ENCODE measurements at regions not wholly inside any gene's neighbourhood (a gene's known extent, or its start where the extent isn't known, plus 50 kb on each side); places are given as distances from the start of the nearest gene placed in this dataset.

- Histone ChIP-seq H3K27ac (ENCODE audit: low read depth, low read length) (no peak overlapping the region), H3K18ac (ENCODE audit: low read length) (no peak overlapping the region), H3K79me2 (ENCODE audit: control insufficient read depth, insufficient read depth, low read length) (no peaks in the 10 kb centered on the region), H3K4me1 (ENCODE audit: control insufficient read depth, low read depth, low read length) (no peaks in the 10 kb centered on the region), H3K4ac (ENCODE audit: low read depth, low read length) (no peak overlapping the region), H3K23ac (ENCODE audit: low read length) (no peak overlapping the region), H3K9ac (ENCODE audit: low read length) (no peak overlapping the region), H3K56ac (ENCODE audit: low read length) (no peak overlapping the region), H3K36me3 (ENCODE audit: control insufficient read depth, insufficient read depth, low read length) (no peaks in the 10 kb centered on the region), H4K8ac (ENCODE audit: low read depth, low read length) (no peak overlapping the region), H4K5ac (ENCODE audit: low read length) (no peak overlapping the region), H2BK15ac (replicated peaks; ENCODE audit: low read depth) (no peak overlapping the region), H3K27me3 (ENCODE audit: insufficient read depth, low read length, poor library complexity) (no peaks in the 10 kb centered on the region), H2AK5ac (ENCODE audit: low read length) (no peak overlapping the region), H2BK5ac (ENCODE audit: low read length) (no peak overlapping the region), H3K79me1 (ENCODE audit: low read length) (no peaks in the 10 kb centered on the region), H2BK120ac (ENCODE audit: low read depth, low read length) (no peak overlapping the region), H3K4me3 (ENCODE audit: low read length) (no peak overlapping the region), H3K4me2 (ENCODE audit: low read length) (no peak overlapping the region)
- no peak for DNase-seq
- no CpG with 5 or more reads among the region's 2 CpGs for WGBS (ENCODE audit: extremely low coverage, insufficient coverage, low lambda C conversion rate)
These were observed 79.8 kb upstream of the RPL34 start for GRCh38 chr4:108540536-108540935.

- H3K79me2 ChIP-seq (ENCODE audit: control insufficient read depth, insufficient read depth, low read length): no peaks in the 10 kb centered on the region
- H3K36me3 ChIP-seq (ENCODE audit: control insufficient read depth, insufficient read depth, low read length): no peaks in the 10 kb centered on the region
- H2BK120ac ChIP-seq (ENCODE audit: low read depth, low read length): no peak overlapping the region
- no peak overlapping the region for H3K56ac ChIP-seq (ENCODE audit: low read length)
- no peak overlapping the region for H3K4me3 ChIP-seq (ENCODE audit: low read length)
- H3K23ac ChIP-seq (ENCODE audit: low read length): no peak overlapping the region
- H2BK5ac ChIP-seq (ENCODE audit: low read length): no peak overlapping the region
- no peak overlapping the region for H3K18ac ChIP-seq (ENCODE audit: low read length)
- no peak overlapping the region for H3K27ac ChIP-seq (ENCODE audit: low read depth, low read length)
- H2BK15ac ChIP-seq (replicated peaks; ENCODE audit: low read depth): no peak overlapping the region
- no peak for DNase-seq
- H3K27me3 ChIP-seq (ENCODE audit: insufficient read depth, low read length, poor library complexity): no peaks in the 10 kb centered on the region
- no peak overlapping the region for H2AK5ac ChIP-seq (ENCODE audit: low read length)
- H4K8ac ChIP-seq (ENCODE audit: low read depth, low read length): no peak overlapping the region
- H4K5ac ChIP-seq (ENCODE audit: low read length): no peak overlapping the region
- no peaks in the 10 kb centered on the region for H3K79me1 ChIP-seq (ENCODE audit: low read length)
- no peaks in the 10 kb centered on the region for H3K4me1 ChIP-seq (ENCODE audit: control insufficient read depth, low read depth, low read length)
- WGBS (ENCODE audit: extremely low coverage, insufficient coverage, low lambda C conversion rate): no CpG with 5 or more reads among the region's 2 CpGs
- H3K9ac ChIP-seq (ENCODE audit: low read length): no peak overlapping the region
- H3K4ac ChIP-seq (ENCODE audit: low read depth, low read length): no peak overlapping the region
- no peak overlapping the region for H3K4me2 ChIP-seq (ENCODE audit: low read length)
These were observed 83.8 kb upstream of the RPL34 start for GRCh38 chr4:108536577-108536976.

- Histone ChIP-seq H3K4ac (ENCODE audit: low read depth, low read length) (no peak overlapping the region), H3K23ac (ENCODE audit: low read length) (no peak overlapping the region), H2BK5ac (ENCODE audit: low read length) (no peak overlapping the region), H3K36me3 (ENCODE audit: control insufficient read depth, insufficient read depth, low read length) (no peaks in the 10 kb centered on the region), H4K5ac (ENCODE audit: low read length) (no peak overlapping the region), H3K27ac (ENCODE audit: low read depth, low read length) (no peak overlapping the region), H3K27me3 (ENCODE audit: insufficient read depth, low read length, poor library complexity) (no peaks in the 10 kb centered on the region), H3K9ac (ENCODE audit: low read length) (no peak overlapping the region), H2BK15ac (replicated peaks; ENCODE audit: low read depth) (no peak overlapping the region), H3K18ac (ENCODE audit: low read length) (no peak overlapping the region), H3K79me2 (ENCODE audit: control insufficient read depth, insufficient read depth, low read length) (no peaks in the 10 kb centered on the region), H2BK120ac (ENCODE audit: low read depth, low read length) (no peak overlapping the region), H3K4me1 (ENCODE audit: control insufficient read depth, low read depth, low read length) (peaks cover 3% of the 10 kb centered on the region), H3K4me2 (ENCODE audit: low read length) (no peak overlapping the region), H3K4me3 (ENCODE audit: low read length) (no peak overlapping the region), H3K79me1 (ENCODE audit: low read length) (no peaks in the 10 kb centered on the region), H3K56ac (ENCODE audit: low read length) (no peak overlapping the region), H4K8ac (ENCODE audit: low read depth, low read length) (no peak overlapping the region), H2AK5ac (ENCODE audit: low read length) (no peak overlapping the region)
- no peak for DNase-seq
- WGBS (ENCODE audit: extremely low coverage, insufficient coverage, low lambda C conversion rate): no CpG with 5 or more reads among the region's 3 CpGs
These were observed 84.6 kb upstream of the RPL34 start for GRCh38 chr4:108535757-108536156.

- no peak for DNase-seq
- H2AK5ac ChIP-seq (ENCODE audit: low read length): no peak overlapping the region
- H3K79me1 ChIP-seq (ENCODE audit: low read length): no peaks in the 10 kb centered on the region
- no peak overlapping the region for H4K8ac ChIP-seq (ENCODE audit: low read depth, low read length)
- no peaks in the 10 kb centered on the region for H3K27me3 ChIP-seq (ENCODE audit: insufficient read depth, low read length, poor library complexity)
- peaks cover 5% of the 10 kb centered on the region for H3K4me1 ChIP-seq (ENCODE audit: control insufficient read depth, low read depth, low read length)
- WGBS (ENCODE audit: extremely low coverage, insufficient coverage, low lambda C conversion rate): no CpG with 5 or more reads among the region's 2 CpGs
- no peak overlapping the region for H3K27ac ChIP-seq (ENCODE audit: low read depth, low read length)
- H3K36me3 ChIP-seq (ENCODE audit: control insufficient read depth, insufficient read depth, low read length): no peaks in the 10 kb centered on the region
- H3K79me2 ChIP-seq (ENCODE audit: control insufficient read depth, insufficient read depth, low read length): no peaks in the 10 kb centered on the region
- H3K4ac ChIP-seq (ENCODE audit: low read depth, low read length): no peak overlapping the region
- no peak overlapping the region for H3K56ac ChIP-seq (ENCODE audit: low read length)
- no peak overlapping the region for H4K5ac ChIP-seq (ENCODE audit: low read length)
- H2BK15ac ChIP-seq (replicated peaks; ENCODE audit: low read depth): no peak overlapping the region
- H3K18ac ChIP-seq (ENCODE audit: low read length): no peak overlapping the region
- no peak overlapping the region for H2BK5ac ChIP-seq (ENCODE audit: low read length)
- H3K23ac ChIP-seq (ENCODE audit: low read length): no peak overlapping the region
- no peak overlapping the region for H3K9ac ChIP-seq (ENCODE audit: low read length)
- H3K4me2 ChIP-seq (ENCODE audit: low read length): no peak overlapping the region
- no peak overlapping the region for H2BK120ac ChIP-seq (ENCODE audit: low read depth, low read length)
- no peak overlapping the region for H3K4me3 ChIP-seq (ENCODE audit: low read length)
These were observed 86.5 kb upstream of the RPL34 start for GRCh38 chr4:108533876-108534275.

GRCh38 chr4:108533245-108533844, 87.0 kb upstream of the RPL34 start:
- H3K23ac ChIP-seq (ENCODE audit: low read length): no peak overlapping the region
- H3K79me1 ChIP-seq (ENCODE audit: low read length): no peaks in the 10 kb centered on the region
- H2BK15ac ChIP-seq (replicated peaks; ENCODE audit: low read depth): no peak overlapping the region
- no peaks in the 10 kb centered on the region for H3K27me3 ChIP-seq (ENCODE audit: insufficient read depth, low read length, poor library complexity)
- no peak for DNase-seq
- no peak overlapping the region for H3K18ac ChIP-seq (ENCODE audit: low read length)
- H2AK5ac ChIP-seq (ENCODE audit: low read length): no peak overlapping the region
- H3K4me1 ChIP-seq (ENCODE audit: control insufficient read depth, low read depth, low read length): peaks cover 5% of the 10 kb centered on the region
- H3K79me2 ChIP-seq (ENCODE audit: control insufficient read depth, insufficient read depth, low read length): no peaks in the 10 kb centered on the region
- H2BK5ac ChIP-seq (ENCODE audit: low read length): no peak overlapping the region
- no peaks in the 10 kb centered on the region for H3K36me3 ChIP-seq (ENCODE audit: control insufficient read depth, insufficient read depth, low read length)
- H4K8ac ChIP-seq (ENCODE audit: low read depth, low read length): no peak overlapping the region
- H3K4ac ChIP-seq (ENCODE audit: low read depth, low read length): no peak overlapping the region
- H3K9ac ChIP-seq (ENCODE audit: low read length): no peak overlapping the region
- H3K4me2 ChIP-seq (ENCODE audit: low read length): no peak overlapping the region
- H3K56ac ChIP-seq (ENCODE audit: low read length): no peak overlapping the region
- no CpG with 5 or more reads among the region's 4 CpGs for WGBS (ENCODE audit: extremely low coverage, insufficient coverage, low lambda C conversion rate)
- H2BK120ac ChIP-seq (ENCODE audit: low read depth, low read length): no peak overlapping the region
- no peak overlapping the region for H4K5ac ChIP-seq (ENCODE audit: low read length)
- no peak overlapping the region for H3K4me3 ChIP-seq (ENCODE audit: low read length)
- H3K27ac ChIP-seq (ENCODE audit: low read depth, low read length): no peak overlapping the region

GRCh38 chr4:108532738-108533137, 87.6 kb upstream of the RPL34 start:
- DNase-seq: no peak
- no peak overlapping the region for H2BK120ac ChIP-seq (ENCODE audit: low read depth, low read length)
- no CpG with 5 or more reads among the region's 2 CpGs for whole genome bisulfite sequencing (ENCODE audit: extremely low coverage, insufficient coverage, low lambda C conversion rate)

More at GRCh38 chr4:108532738-108533137, 87.6 kb upstream of the RPL34 start:
- Histone ChIP-seq H3K9ac (ENCODE audit: low read length) (no peak overlapping the region), H2AK5ac (ENCODE audit: low read length) (no peak overlapping the region), H3K23ac (ENCODE audit: low read length) (no peak overlapping the region), H3K56ac (ENCODE audit: low read length) (no peak overlapping the region), H3K4me3 (ENCODE audit: low read length) (no peak overlapping the region), H2BK15ac (replicated peaks; ENCODE audit: low read depth) (no peak overlapping the region), H3K4me2 (ENCODE audit: low read length) (no peak overlapping the region), H3K27me3 (ENCODE audit: insufficient read depth, low read length, poor library complexity) (no peaks in the 10 kb centered on the region), H3K4ac (ENCODE audit: low read depth, low read length) (no peak overlapping the region), H2BK5ac (ENCODE audit: low read length) (no peak overlapping the region), H3K79me2 (ENCODE audit: control insufficient read depth, insufficient read depth, low read length) (no peaks in the 10 kb centered on the region), H3K4me1 (ENCODE audit: control insufficient read depth, low read depth, low read length) (peaks cover 5% of the 10 kb centered on the region), H3K79me1 (ENCODE audit: low read length) (no peaks in the 10 kb centered on the region), H3K27ac (ENCODE audit: low read depth, low read length) (no peak overlapping the region), H3K36me3 (ENCODE audit: control insufficient read depth, insufficient read depth, low read length) (no peaks in the 10 kb centered on the region), H4K5ac (ENCODE audit: low read length) (no peak overlapping the region), H4K8ac (ENCODE audit: low read depth, low read length) (no peak overlapping the region), H3K18ac (ENCODE audit: low read length) (no peak overlapping the region)
